ENCODE measurements at regions not wholly inside any gene's neighbourhood (a gene's known extent, or its start where the extent isn't known, plus 50 kb on each side); places are given as distances from the start of the nearest gene placed in this dataset.

- Histone ChIP-seq H3K4ac (ENCODE audit: low read depth, low read length) (no peak overlapping the region), H2BK20ac (ENCODE audit: low read depth, low read length, poor library complexity, severe bottlenecking) (no peak overlapping the region), H3T11ph (ENCODE audit: low read length) (no peak overlapping the region), H3K9me3 (ENCODE audit: control insufficient read depth, low read depth, low read length) (no peaks in the 10 kb centered on the region), H3K23me2 (ENCODE audit: insufficient read length, low read depth, low read length, poor library complexity, severe bottlenecking) (no peaks in the 10 kb centered on the region), H3K79me1 (ENCODE audit: insufficient read depth, low read depth, low read length, poor library complexity, severe bottlenecking) (no peaks in the 10 kb centered on the region), H3K27me3 (ENCODE audit: insufficient read depth, low read length) (no peaks in the 10 kb centered on the region), H4K8ac (replicated peaks; ENCODE audit: insufficient read length, low read depth, low read length) (no peak overlapping the region), H2BK120ac (ENCODE audit: low read depth, low read length, poor library complexity, severe bottlenecking) (no peak overlapping the region), H4K5ac (ENCODE audit: insufficient read length, low read depth, low read length) (no peak overlapping the region), H2BK5ac (ENCODE audit: insufficient read length, low read length) (no peak overlapping the region), H4K91ac (ENCODE audit: insufficient read length, low read depth, low read length) (no peak overlapping the region), H3K4me2 (ENCODE audit: insufficient read depth, insufficient read length, low read length) (no peak overlapping the region), H3K9ac (ENCODE audit: extremely low read depth, insufficient read length, low read length) (no peak overlapping the region), H3K23ac (ENCODE audit: insufficient read length, low read depth, low read length) (no peak overlapping the region), H3K79me2 (ENCODE audit: insufficient read depth, low read length) (no peaks in the 10 kb centered on the region), H3K14ac (ENCODE audit: insufficient read depth, low read length) (no peak overlapping the region), H3K56ac (ENCODE audit: insufficient read length, low read depth, low read length) (no peak overlapping the region), H3K27ac (ENCODE audit: insufficient read length, low read depth, low read length) (no peak overlapping the region), H2AFZ (ENCODE audit: low read length) (no peak overlapping the region), H2BK12ac (ENCODE audit: insufficient read length, low read depth, low read length) (no peak overlapping the region), H3K18ac (ENCODE audit: insufficient read length, low read depth, low read length) (no peak overlapping the region), H2AK5ac (ENCODE audit: insufficient read length, low read length) (no peak overlapping the region), H3K4me1 (ENCODE audit: insufficient read depth, low read length) (no peaks in the 10 kb centered on the region), H4K20me1 (ENCODE audit: control insufficient read depth, insufficient read depth, insufficient read length) (no peaks in the 10 kb centered on the region), H2BK15ac (ENCODE audit: low read depth, low read length) (no peak overlapping the region)
- H3K27me3 Mint-ChIP-seq (ENCODE audit: low read depth) = peaks cover 9% of the 10 kb centered on the region
- WGBS (ENCODE audit: extremely low coverage, insufficient read length, low lambda C conversion rate) = no CpG with 5 or more reads among the region's 20 CpGs
- H3K4me3 Mint-ChIP-seq = no peak overlapping the region
- TF ChIP-seq CTCF (conservative IDR thresholded peaks at IDR 0.05) = no peak
- H3K9me3 Mint-ChIP-seq = no peaks in the 10 kb centered on the region
- DNase-seq = no peak
- H3K4me1 Mint-ChIP-seq = peaks cover 6 to 8% of the 10 kb centered on the region in 2 experiments
- H3K36me3 Mint-ChIP-seq (ENCODE audit: insufficient read depth in 1 of 3, low read depth in 3 of 3) = no peaks in the 10 kb centered on the region; a peak in 1 of 7 replicates
- H3K27ac Mint-ChIP-seq = no peak overlapping the region
These were observed 179.6 kb downstream of the RNF144A start for GRCh38 chr2:7096726-7097352.

All from H9 (cell line).